NCI-H2107 treated with DMSO at 0.1 percent for 48 hours (cell line): ENCODE measurements at regions not wholly inside any gene's neighbourhood (a gene's known extent, or its start where the extent isn't known, plus 50 kb on each side); places are given as distances from the start of the nearest gene placed in this dataset.

Experiments
- DNase-seq: peaks from one replicate; lab custom pipeline; 2025; ENCODE audit not compliant: unreplicated experiment; lab: John Stamatoyannopoulos, UW

GRCh38 chr6:113317442-113317841, 539.7 kb upstream of the MARCKS start:
- DNase-seq, result peak; percentile 50

- peak; percentile 66 for DNase-seq
Observed at GRCh38 chr6:113317891-113318574, 539.1 kb upstream of the MARCKS start.

GRCh38 chr6:113318575-113318917, 538.6 kb upstream of the MARCKS start:
- DNase-seq, result peak; percentile 48

- no peak for DNase-seq
Observed at GRCh38 chr6:113320653-113321052, 536.5 kb upstream of the MARCKS start.

- DNase-seq, result no peak
Observed at GRCh38 chr6:113326781-113327180, 530.4 kb upstream of the MARCKS start.

- DNase-seq, result no peak
Observed at GRCh38 chr6:113328886-113329381, 528.2 kb upstream of the MARCKS start.

- no peak for DNase-seq
Observed at GRCh38 chr6:113329942-113330635, 527.1 kb upstream of the MARCKS start.

GRCh38 chr6:113330636-113330946, 526.6 kb upstream of the MARCKS start:
- DNase-seq, result no peak

- no peak for DNase-seq
Observed at GRCh38 chr6:113331021-113331420, 526.1 kb upstream of the MARCKS start.

- no peak for DNase-seq
Observed at GRCh38 chr6:113338644-113339043, 518.5 kb upstream of the MARCKS start.

GRCh38 chr6:113339209-113339608, 517.9 kb upstream of the MARCKS start:
- no peak for DNase-seq

GRCh38 chr6:113340371-113340770, 516.8 kb upstream of the MARCKS start:
- no peak for DNase-seq

GRCh38 chr6:113343940-113344339, 513.2 kb upstream of the MARCKS start:
- no peak for DNase-seq

GRCh38 chr6:113344969-113345368, 512.2 kb upstream of the MARCKS start:
- no peak for DNase-seq

GRCh38 chr6:113347436-113347835, 509.7 kb upstream of the MARCKS start:
- DNase-seq, result no peak

GRCh38 chr6:113350461-113350860, 506.7 kb upstream of the MARCKS start:
- no peak for DNase-seq

GRCh38 chr6:113351173-113351834, 505.8 kb upstream of the MARCKS start:
- DNase-seq, result no peak

GRCh38 chr6:113352029-113352801, 504.9 kb upstream of the MARCKS start:
- DNase-seq, result no peak

GRCh38 chr6:113352831-113353230, 504.3 kb upstream of the MARCKS start:
- DNase-seq, result no peak

- DNase-seq, result no peak
Observed at GRCh38 chr6:113353392-113353791, 503.8 kb upstream of the MARCKS start.

GRCh38 chr6:113354204-113354895, 502.8 kb upstream of the MARCKS start:
- DNase-seq, result no peak
